8988T (cell line): ENCODE measurements at regions not wholly inside any gene's neighbourhood (a gene's known extent, or its start where the extent isn't known, plus 50 kb on each side); places are given as distances from the start of the nearest gene placed in this dataset.
A peak's percentile ranks its signal among the peaks of the same experiment; 100 is the strongest.
"Not testable (repeated sequence)": the region's sequence is repeated elsewhere in the genome, so short reads cannot be mapped to it uniquely, and the experiment has no call there.

ENCODE experiments used
- DNase-seq: peaks from one replicate; pipeline ENCODE4 v3.0.0; 2011

DNA sequence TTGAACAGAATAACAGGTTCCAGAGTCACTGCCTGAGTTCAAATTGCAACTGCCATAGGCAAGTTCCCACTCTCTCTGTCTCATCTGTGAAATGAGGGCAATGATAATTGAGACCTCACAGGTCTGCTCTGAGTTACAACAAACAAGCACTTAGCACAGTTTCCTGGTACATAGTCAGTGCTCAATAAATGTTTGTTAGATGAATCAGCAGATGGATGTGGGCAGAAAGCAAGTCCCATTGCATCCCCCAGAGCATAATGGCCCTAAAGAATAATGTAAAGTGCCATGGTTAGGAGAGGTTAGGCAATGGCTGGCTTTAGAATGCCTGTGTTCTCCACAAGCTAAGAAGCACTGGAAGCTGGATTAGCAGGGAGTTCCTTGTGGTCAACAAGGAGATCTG lies 136.5 kb upstream of the LARP1 start:
- no peak for DNase-seq

DNA sequence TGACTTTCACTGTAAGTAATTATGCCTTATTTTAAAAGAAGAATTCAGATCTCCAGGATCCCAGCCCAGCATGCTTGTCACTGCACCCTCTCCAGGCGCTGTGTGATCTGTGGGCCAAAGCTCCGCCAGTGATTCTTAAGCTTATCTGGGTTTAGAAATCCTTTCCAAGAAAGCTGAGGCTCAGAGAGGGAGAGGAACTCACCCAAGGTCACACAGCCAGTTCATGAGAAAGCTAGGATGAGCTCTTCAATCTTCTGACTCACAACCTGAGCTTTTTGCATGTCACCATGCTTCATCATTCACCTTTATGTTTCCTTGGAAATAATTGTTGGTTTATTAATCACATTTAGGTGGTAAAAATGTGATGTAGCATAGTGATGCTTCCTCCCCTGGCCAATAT lies 136.6 kb upstream of the HAND1 start:
- no peak for DNase-seq

DNA sequence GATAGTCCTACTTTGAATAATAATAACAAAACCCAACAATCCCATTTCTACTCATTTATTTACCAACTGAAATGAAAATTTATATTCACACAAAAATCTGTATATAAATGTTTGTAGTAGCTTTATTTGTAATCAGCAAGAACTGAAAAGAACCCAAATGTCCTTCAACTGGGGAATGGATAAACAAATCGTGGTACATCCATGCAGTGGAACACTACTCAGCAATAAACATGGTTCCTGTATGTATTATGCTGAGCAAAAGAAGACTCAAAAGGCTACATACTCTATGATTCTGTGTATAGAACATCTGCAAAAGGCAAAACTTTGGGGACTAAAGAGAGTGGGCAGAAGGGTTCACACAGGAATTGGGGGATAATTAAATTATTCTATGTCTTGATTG lies 136.1 kb upstream of the HAND1 start:
- no peak for DNase-seq

DNA sequence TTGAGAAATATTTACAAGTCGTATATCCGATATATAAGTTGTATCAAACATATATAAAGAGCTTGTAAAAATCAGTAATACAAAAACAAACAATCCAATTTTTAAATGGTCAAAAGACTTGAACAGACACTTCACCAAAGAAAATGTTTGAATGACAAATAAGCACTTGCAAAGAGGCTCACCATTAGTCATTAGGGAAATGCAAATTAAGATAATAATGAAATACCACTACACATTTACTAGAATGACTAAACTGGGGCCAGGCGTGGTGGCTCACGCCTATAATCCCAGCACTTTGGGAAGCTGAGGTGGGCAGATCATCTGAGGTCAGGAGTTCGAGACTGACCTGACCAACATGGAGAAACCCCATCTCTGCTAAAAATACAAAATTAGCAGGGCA lies 134.6 kb upstream of the HAND1 start:
- no peak for DNase-seq

DNA sequence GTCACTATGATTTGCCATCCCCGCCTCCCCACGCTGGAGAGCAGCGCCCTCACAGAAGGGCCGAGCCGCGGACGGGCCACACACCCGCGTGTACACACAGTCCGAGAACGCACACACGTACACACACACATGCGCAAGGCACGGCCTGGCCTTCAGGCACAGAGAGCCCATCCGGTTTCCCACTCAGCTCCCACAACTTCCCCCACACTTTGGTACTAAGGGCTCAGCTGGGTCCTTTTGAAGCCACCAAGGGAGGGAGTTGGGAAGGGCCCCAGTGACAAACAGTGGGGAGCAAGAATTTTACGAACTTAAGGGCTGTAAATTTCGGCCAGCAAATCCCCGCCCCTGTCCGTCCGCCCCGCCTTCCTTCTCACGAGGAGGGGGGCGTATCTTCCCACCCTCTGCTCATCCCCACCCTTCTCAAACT lies 133.3 kb upstream of the HAND1 start:
- no peak for DNase-seq

DNA sequence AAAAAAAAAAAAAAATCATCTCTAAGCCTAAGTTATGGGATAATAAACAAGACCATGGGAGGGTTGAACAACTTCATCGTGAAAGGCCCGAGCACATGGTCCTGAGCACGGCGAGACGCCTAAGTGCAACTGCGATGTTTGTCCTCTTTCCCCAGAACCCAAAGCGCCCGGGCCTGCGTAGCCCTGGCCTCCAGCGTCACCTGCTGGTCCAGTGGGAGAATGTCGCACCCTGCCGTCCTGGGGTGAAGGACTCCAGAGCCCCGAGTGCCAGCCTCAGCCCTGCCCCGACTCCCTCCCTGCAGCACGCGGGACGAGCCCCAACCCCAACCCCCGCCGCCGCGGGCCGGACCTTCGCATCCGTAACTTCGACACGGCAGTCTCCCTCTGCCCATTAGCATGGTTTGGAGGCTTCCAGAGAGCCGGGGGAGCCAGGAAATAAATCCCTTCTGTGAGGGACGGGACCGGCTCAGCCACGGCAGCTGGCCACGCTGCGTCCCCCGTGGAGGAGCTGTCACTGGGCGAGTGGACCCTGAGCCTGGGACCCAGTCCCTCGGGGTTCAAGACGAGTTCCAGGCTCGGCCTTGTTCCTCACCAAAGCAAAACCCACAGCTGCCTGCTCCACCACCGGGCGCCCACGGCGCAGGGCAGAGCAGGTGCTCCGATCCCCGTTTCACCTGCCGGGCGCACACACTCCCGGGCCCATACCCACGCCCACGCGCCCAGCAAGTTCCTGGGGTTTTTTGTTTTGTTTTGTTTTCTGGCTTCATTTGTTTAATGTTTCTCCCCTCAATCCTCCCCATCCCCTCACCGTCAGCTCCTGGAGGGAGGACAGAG lies 132.5 kb upstream of the HAND1 start:
- peak; percentile 79 for DNase-seq

DNA sequence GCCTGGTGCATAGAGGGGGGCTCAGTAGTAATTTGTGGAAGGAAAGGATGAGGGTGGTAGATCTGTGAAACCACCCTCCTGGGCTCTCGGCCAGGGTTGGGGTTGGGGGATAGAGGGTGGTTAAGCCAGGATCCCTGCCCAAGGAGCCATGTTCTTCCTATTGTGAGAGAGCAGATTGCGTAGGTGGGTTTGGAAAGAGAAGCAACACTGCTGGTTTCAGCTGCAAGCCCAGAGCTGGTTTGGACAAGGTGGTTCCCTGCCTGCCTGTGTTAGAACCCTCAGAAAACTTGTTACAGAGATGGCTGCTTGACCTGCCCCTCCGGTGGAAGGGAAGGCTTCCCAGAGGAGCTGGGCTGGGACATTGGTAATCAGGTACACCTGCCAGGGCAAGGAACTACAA lies 131.2 kb upstream of the HAND1 start:
- no peak for DNase-seq

DNA sequence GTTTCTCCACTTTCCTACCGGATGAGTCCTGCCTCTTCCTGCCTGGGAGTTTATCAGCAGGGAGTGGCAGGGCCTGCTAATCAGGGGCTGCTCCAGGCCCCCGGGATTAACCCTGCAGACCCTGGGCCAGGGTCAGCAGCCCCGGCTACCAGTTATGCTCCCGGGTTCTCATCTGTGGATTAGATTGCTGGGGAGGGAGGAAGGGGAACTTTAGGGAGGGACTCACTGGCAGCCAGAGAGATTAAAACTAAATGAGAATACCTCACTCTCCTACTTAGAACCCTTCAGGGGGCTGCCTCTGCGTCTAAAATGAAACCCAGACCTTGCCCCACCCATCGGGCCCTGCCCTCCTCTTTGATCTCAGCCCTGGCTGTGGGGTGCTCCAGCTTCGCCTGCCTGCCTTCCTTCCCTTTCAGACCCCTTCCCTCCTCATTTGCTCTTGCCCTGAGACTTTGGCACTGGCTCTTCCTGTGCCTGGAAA lies 130.5 kb upstream of the HAND1 start:
- DNase-seq, result no peak

DNA sequence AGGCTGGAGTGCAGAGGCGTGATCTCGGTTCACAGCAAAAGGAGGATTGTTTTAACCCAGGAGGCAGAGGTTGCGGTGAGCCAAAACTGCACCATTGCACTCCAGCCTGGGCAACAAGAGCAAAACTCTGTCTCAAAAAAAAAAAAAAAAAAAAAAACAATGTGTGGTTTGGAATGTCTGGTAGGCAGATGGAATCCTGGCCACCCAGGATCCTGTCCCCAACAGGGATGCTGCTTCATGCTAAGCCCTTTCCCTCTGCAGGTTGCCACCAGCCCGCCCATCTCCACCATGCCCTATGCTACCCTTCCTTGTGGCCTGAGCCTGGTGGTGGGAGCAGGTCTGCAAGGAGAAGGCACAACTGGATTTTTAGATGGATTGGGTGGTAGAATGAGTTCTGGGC lies 129.7 kb upstream of the HAND1 start:
- no peak for DNase-seq

DNA sequence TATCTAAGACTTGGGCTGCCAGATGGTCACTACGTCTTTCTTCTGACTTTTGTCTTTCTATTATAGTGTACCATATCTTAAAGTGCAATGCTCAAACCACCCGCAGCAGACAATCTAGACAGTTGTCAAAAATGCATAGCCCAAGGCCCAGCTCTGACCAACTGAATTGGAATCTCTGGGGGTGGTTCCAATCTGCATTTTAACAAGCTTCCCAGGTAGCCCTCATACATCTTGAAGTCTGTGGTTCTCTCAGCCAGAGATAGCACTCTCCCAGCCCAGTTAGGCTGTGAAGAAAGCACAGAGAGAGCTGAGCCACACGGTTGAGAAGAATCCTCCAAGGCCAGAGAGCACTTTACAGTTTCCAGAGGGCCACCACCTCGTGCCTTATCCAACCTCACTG lies 128.2 kb upstream of the HAND1 start:
- DNase-seq, result no peak

DNA sequence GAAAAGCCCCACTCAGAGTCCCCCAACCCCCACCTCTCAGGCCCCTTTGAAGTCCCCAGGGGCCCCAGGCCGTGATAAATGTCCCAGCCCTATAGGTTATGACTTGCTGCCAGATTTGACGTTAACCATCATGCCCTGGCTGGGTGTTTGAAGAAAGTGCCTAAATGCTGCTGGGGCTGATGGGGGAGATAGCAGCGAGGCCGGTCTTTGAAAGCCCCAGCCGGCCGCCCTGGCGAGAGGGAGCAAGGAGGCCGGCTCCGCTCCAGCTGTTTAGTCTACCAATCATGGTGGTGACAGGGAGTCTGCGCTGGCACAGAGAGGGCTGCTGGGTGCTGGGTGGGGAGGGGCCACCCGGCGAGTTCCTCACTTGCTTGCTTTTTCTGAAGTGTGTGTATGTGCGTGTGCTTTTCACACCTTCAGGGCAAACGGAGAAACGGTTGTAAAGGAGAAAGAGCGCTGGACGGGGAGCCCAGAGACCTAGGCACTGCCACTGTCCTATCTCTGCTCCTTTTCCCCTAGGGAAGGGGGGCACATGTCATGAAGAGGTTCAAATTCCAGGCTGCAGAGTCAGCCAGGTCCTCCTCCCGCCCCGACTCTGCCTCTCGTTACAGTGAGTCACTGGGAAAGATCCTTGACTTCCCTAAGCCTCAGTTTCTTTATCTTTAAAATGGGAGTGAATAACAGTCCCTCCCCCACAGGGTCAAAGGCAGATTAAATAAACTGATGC lies 126.1 kb upstream of the HAND1 start:
- DNase-seq, result no peak

DNA sequence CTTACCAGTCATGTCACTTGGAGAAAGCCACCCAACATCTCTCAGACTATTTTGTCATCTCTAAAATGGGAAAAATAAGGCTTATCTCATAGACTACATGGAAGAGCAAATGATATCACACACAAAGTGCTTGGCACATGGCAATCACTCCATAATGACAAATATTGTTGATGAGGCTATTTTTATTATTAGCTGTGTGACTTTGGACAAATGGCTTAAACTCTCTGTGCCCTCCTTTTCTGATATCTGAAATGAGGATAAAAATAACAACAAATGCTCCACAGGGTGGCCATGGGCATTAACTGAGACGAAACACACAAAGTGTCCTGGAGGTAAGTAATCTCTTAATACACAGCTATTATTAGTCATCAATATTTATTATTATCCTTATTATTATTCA lies 125.5 kb upstream of the HAND1 start:
- no peak for DNase-seq

DNA sequence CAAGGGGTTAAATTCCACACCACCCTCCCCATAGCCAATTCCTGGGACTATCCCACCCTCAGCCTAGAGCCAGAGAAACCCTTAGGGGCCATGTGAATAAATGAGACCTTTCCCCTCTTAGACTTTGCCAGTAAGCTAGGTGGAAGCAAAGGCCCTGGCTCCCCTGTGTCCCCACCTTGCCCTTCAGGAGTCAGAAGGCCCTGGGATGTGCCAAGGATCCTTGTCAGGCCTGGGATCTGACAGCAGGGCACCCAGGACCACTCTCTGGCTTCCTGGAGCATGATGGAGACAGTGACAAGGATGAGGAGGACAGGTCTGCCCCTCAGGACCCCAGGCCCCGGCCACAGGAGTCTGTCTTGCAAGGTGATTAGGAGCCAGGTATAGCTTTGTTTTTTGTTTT lies 125.0 kb upstream of the HAND1 start:
- DNase-seq, result no peak

DNA sequence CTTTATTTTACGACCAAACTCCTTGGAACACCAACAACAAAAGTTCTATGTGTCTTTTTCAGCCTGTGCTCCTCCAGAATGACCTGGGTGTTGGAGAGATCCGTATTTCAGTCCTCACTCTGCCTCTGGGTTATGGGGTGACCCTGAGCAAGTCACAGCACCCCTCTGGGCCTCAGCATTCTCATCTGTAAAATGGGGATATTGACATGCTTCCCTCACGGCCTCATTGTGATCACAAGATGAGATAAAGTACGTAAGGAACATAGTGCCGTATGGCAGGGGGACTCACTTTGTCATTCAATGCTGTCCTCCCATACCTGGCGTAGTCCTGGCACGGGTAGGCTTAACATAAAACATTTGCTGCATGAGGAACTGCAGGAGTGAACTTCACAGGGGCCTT lies 123.0 kb upstream of the HAND1 start:
- DNase-seq, result no peak

DNA sequence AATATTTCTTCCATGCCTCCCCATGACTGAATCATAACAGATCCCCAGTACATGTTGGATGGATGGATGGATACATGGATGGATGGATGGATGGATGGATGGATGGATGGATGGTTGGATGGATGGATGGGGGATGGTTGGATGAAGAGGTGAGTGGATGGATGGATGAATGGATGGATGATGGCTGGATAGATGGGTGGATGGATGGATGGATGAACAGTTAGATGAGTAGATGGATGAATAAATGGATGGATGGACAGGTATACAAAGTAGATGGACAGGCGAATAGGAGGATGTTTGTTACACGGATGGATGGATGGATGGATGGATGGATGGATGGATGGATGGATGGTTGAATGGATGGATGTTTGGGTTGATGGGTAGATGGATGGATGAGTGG lies 120.0 kb upstream of the HAND1 start:
- no peak for DNase-seq

DNA sequence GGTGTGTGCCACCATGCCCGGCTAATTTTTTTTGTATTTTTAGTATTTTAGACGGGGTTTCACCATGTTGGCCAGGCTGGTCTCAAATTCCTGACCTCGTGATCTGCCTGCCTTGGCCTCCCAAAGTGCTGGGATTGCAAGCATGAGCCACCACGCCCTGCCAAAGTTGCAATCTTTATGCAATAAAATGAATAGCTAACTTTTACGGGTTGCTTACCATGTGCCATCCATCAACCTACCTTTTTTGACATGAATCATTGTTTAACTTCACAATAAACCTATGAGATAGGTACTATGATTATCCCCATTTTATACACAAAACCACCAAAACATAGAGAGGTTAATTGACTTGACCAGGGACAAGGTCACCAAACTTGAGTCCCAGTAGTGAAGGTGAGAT lies 118.8 kb upstream of the HAND1 start:
- DNase-seq, result not testable (repeated sequence)

DNA sequence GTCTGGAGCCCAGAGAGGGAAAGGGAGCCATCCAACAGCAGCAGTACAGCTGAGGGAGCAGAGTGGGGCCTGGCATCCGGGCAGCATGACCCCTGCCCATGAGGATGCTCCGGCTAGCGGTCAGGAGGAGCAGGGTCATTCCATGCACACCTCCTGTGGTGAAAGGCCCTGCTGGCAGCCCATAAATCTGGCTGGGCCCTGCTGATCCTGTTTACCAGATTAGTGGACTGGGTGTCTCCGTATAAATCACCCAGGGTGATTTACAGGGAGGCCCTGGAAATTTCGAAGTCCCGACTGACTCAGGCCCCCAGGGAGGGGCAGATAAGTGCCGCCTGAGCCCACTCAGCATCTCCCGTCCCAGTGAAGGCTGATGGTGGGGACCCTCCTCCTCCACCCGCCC lies 117.6 kb upstream of the HAND1 start:
- DNase-seq, result no peak

DNA sequence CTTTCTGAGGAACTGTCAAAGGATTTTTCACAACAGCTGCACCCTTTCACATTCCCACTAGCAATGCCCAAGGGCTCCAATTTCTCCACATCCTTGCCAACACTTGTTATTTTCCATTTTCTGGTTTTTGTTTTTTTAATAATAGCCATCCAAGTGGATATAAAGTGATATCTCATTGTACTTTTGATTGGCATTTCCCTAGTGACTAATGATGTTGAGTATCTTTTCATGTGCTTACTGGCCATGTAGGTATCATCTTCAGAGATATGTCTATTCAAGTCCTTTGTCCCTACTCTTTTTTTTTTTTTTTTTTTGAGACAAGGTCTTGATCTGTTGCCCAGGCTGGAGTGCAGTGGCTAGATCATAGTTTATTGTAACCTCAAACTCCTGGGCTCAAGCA lies 115.8 kb upstream of the HAND1 start:
- no peak for DNase-seq

DNA sequence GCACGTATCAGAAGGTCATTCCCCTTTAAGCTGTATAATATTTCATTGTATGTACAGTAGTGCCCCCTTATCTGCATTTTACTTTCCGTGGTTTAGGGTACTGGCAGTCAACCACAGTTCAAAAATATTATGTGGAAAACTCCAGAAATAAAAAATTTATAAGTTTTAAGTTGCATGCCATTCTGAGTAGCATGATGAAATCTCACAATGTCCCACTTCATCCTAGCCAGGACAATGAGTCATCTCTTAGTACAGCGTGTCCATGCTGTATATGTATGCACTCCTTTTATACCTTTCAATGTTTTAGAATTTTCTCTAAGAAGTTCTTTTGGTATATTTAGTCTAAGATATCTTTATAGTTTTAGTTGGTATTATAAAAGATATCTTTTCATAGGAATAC lies 115.0 kb upstream of the HAND1 start:
- DNase-seq, result no peak

DNA sequence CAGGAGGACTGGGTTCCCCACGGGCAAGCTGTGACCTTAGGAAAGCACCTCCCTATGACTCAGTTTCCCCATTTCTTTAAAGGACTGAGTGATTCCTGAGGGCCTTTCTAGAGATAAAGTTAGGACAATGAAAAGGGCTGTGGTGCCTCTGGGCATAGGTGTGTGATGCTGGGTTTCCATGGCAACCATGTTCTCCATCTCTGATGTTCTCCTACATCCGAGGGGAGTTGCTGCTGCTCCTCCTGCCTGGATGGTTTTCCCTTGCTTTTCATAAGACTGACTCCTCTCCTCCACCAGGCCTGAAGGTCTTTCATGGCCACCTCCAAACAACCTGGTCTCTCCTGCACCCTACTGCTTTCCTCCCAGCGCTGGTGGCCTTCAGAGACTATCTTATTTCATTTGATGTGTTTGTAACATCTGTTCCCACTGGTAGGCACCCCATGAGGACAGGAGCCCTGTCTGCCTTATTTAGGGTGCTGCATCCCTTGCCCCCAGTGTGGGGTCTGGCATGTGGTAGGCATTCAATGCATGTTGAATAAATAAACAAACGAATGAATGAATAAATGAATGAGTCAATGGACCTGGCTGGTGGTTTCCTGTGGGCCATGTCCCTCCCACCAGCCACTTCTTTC lies 112.2 kb upstream of the HAND1 start:
- DNase-seq, result no peak

DNA sequence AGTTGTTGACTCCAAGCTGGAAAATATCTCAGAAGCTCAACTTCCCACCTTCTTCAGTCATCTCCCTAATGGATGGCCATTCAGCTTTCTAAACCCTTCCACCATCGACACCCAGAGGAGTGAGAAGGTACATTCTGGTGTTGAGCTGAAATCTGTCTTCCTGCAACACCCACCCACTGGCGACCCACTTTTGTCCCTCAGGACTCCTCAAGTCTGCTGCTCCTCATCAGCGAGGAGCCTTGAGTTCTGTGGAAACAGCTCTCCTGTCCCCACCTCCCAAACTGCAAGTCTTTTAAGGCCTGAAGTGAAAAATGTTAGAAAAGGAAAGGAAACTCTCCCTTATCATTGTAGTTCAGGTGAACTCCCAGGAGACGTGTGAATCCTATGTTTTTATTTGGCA lies 111.5 kb upstream of the HAND1 start:
- no peak for DNase-seq

DNA sequence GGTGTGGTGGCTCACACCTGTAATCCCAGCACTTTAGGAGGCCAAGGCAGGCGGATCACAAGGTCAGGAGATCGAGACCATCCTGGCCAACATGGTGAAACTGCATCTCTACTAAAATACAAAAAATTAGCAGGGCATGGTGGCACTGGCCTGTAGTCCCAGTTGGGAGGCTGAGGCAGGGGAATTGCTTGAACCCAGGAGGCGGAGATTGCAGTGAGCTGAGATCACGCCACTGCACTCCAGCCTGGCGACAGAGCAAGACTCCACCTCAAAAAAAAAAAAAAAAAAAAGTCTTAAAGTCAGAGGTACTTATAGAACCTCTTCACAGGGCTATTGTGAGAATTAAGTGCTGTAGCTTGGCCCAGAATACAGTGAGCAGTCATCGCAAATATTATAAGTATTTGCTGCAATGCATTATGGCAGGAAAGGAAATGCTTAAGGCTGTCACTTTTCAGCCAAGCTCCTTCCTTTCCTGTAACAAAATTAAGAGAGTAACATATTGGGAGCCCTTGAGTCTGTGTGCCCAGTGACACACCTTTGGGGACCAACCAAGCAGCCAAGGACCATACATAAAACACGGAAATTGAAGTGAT lies 110.9 kb upstream of the HAND1 start:
- not testable (repeated sequence) for DNase-seq

DNA sequence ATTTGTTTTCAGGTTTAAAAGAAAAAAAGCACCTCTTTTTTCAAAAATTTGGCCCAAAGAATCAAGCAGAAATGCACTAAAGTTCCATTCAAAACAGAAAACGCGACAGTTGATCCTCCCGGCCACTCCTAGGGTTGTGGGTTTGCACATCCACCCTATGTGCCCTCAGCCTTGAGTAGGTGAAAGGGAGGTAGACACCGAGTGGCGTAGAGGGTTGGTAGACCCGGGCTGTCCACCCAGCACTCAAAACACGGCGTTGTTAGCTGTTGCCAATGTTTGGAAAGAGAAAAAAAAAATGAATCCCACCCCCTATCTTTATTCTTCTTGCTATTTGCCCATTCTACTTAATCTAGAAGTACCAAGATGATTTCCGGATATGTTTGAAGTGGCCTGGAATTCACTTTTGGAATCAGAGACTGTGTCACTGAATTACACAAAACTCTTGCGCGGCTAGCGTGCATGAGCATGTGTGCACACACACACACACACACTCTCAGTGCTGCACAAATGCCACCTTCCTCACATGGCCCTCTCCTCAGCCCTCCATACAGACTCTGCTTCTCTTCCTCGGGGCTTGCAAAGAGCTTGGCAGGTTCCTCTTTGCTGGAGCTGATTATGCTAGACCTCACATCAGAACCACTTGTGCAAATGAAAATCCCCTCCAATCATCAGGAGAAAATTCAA lies 110.2 kb upstream of the HAND1 start:
- DNase-seq, result no peak
